GOT3 (cell line): ENCODE measurements at regions not wholly inside any gene's neighbourhood (a gene's known extent, or its start where the extent isn't known, plus 50 kb on each side); places are given as distances from the start of the nearest gene placed in this dataset.
"Not testable (repeated sequence)": the region's sequence is repeated elsewhere in the genome, so short reads cannot be mapped to it uniquely, and the experiment has no call there.

Experiments used
- DNase-seq: peaks from one replicate; lab custom pipeline; 2025; ENCODE audit warnings: mixed read lengths; lab: John Stamatoyannopoulos, UW

- DNase-seq: no peak
Measured at GRCh38 chr6:15171026-15171425, 74.8 kb upstream of the JARID2 start.

- no peak for DNase-seq
Measured at GRCh38 chr6:15176816-15177370, 69.0 kb upstream of the JARID2 start.

- no peak for DNase-seq
Measured at GRCh38 chr6:15183979-15184378, 61.9 kb upstream of the JARID2 start.

- DNase-seq: no peak
Measured at GRCh38 chr6:15184441-15184861, 61.4 kb upstream of the JARID2 start.

GRCh38 chr6:15185111-15185510 lies 60.8 kb upstream of the JARID2 start:
- DNase-seq: not testable (repeated sequence)

- not testable (repeated sequence) for DNase-seq
Measured at GRCh38 chr6:15193451-15193850, 52.4 kb upstream of the JARID2 start.

- DNase-seq: no peak
Measured at GRCh38 chr6:15194453-15194852, 51.4 kb upstream of the JARID2 start.
